ENCODE measurements at regions not wholly inside any gene's neighbourhood (a gene's known extent, or its start where the extent isn't known, plus 50 kb on each side); places are given as distances from the start of the nearest gene placed in this dataset.
A peak's percentile ranks its signal among the peaks of the same experiment; 100 is the strongest.

GRCh38 chr2:234768608-234769196 is 183.1 kb upstream of the SH3BP4 start:
- H3K36me3 ChIP-seq = no peaks in the 10 kb centered on the region
- no peak for DNase-seq
- no peaks in the 10 kb centered on the region for H3K9me3 ChIP-seq
- TF ChIP-seq POLR2AphosphoS5 (IDR thresholded peaks at IDR 0.05) (no peak), CTCF (IDR thresholded peaks at IDR 0.05) (no peak), POLR2A (IDR thresholded peaks at IDR 0.05) (no peak), EP300 (IDR thresholded peaks at IDR 0.05) (no peak)
- H3K27me3 ChIP-seq = no peaks in the 10 kb centered on the region
- H3K4me1 ChIP-seq = peaks cover 0 to 5% (median 0%) of the 10 kb centered on the region in 4 donors
- no peak overlapping the region for H3K4me3 ChIP-seq
- no peak overlapping the region for H3K27ac ChIP-seq
- WGBS, 2 donors = 90% methylated on average over 6 to 9 of the region's 9 CpGs
- peak in 1 of 2 donors; percentile 75 for ATAC-seq (ENCODE audit: low FRiP score in 2 of 2)

GRCh38 chr2:234765279-234765678 is 186.5 kb upstream of the SH3BP4 start:
- Histone ChIP-seq H3K9me3 (no peaks in the 10 kb centered on the region), H3K36me3 (no peaks in the 10 kb centered on the region), H3K27ac (no peak overlapping the region), H3K4me3 (no peak overlapping the region), H3K27me3 (no peaks in the 10 kb centered on the region), H3K4me1 (peaks cover 0 to 5% (median 0%) of the 10 kb centered on the region in 4 donors)
- no peak for DNase-seq
- no peak for ATAC-seq (ENCODE audit: low FRiP score in 2 of 2)
- no peak for TF ChIP-seq POLR2A (IDR thresholded peaks at IDR 0.05)
- no peak for TF ChIP-seq POLR2AphosphoS5 (IDR thresholded peaks at IDR 0.05)
- no peak for TF ChIP-seq EP300 (IDR thresholded peaks at IDR 0.05)
- TF ChIP-seq CTCF (IDR thresholded peaks at IDR 0.05) = no peak
- 60 to 77% methylated on average over 5 of the region's 5 CpGs for WGBS, 2 donors

- no peaks in the 10 kb centered on the region for H3K27me3 ChIP-seq
- peaks cover 0 to 2% (median 0%) of the 10 kb centered on the region in 4 donors for H3K4me1 ChIP-seq
- no peak for DNase-seq
- no peak overlapping the region for H3K27ac ChIP-seq
- no peak overlapping the region for H3K4me3 ChIP-seq
- TF ChIP-seq POLR2AphosphoS5 (IDR thresholded peaks at IDR 0.05) (no peak), CTCF (IDR thresholded peaks at IDR 0.05) (no peak), EP300 (IDR thresholded peaks at IDR 0.05) (no peak), POLR2A (IDR thresholded peaks at IDR 0.05) (no peak)
- ATAC-seq (ENCODE audit: low FRiP score in 2 of 2) = no peak
- H3K9me3 ChIP-seq = no peaks in the 10 kb centered on the region
- H3K36me3 ChIP-seq = no peaks in the 10 kb centered on the region
- whole genome bisulfite sequencing, 2 donors = 82 to 93% methylated on average over 3 of the region's 3 CpGs
Measured at GRCh38 chr2:234764372-234764771, 187.4 kb upstream of the SH3BP4 start.

- no peaks in the 10 kb centered on the region for H3K4me1 ChIP-seq
- WGBS, 2 donors = 67 to 68% methylated on average over 13 of the region's 13 CpGs
- H3K4me3 ChIP-seq = no peak overlapping the region
- H3K9me3 ChIP-seq = no peaks in the 10 kb centered on the region
- peak in 1 of 2 donors; percentile 53 for ATAC-seq (ENCODE audit: low FRiP score in 2 of 2)
- no peak overlapping the region for H3K27ac ChIP-seq
- H3K27me3 ChIP-seq = no peaks in the 10 kb centered on the region
- TF ChIP-seq POLR2A (IDR thresholded peaks at IDR 0.05) (no peak), CTCF (IDR thresholded peaks at IDR 0.05) (no peak), EP300 (IDR thresholded peaks at IDR 0.05) (no peak)
- no peaks in the 10 kb centered on the region for H3K36me3 ChIP-seq
- DNase-seq = no peak
Measured at GRCh38 chr2:234763002-234763873, 188.6 kb upstream of the SH3BP4 start.
